Limb (tissue), 2 donors: ENCODE measurements at regions not wholly inside any gene's neighbourhood (a gene's known extent, or its start where the extent isn't known, plus 50 kb on each side); places are given as distances from the start of the nearest gene placed in this dataset.
A peak's percentile ranks its signal among the peaks of the same experiment; 100 is the strongest.

Experiments used
- DNase-seq, 2 donors: peaks; one replicate each; pipeline ENCODE4 v3.0.0-alpha.2; 2016; ENCODE audit errors: extremely low spot score in 2 of 2

GRCh38 chr1:234743791-234744611 lies 134.0 kb upstream of the IRF2BP2 start:
- peak; percentile 46 to 57 for DNase-seq

- DNase-seq = no peak
Measured at GRCh38 chr1:234742622-234743021, 132.6 kb upstream of the IRF2BP2 start.

- DNase-seq = peak; percentile 37 to 74
Measured at GRCh38 chr1:234737967-234738314, 128.0 kb upstream of the IRF2BP2 start.

- DNase-seq = no peak
Measured at GRCh38 chr1:234735916-234736315, 125.9 kb upstream of the IRF2BP2 start.

GRCh38 chr1:234735476-234735875 lies 125.5 kb upstream of the IRF2BP2 start:
- DNase-seq = no peak

GRCh38 chr1:234734869-234735268 lies 124.9 kb upstream of the IRF2BP2 start:
- DNase-seq = no peak

GRCh38 chr1:234734412-234734835 lies 124.4 kb upstream of the IRF2BP2 start:
- DNase-seq = no peak

GRCh38 chr1:234733427-234733826 lies 123.4 kb upstream of the IRF2BP2 start:
- DNase-seq = no peak

- no peak for DNase-seq
Measured at GRCh38 chr1:234732671-234733390, 122.9 kb upstream of the IRF2BP2 start.

GRCh38 chr1:234732260-234732659 lies 122.3 kb upstream of the IRF2BP2 start:
- no peak for DNase-seq

- no peak for DNase-seq
Measured at GRCh38 chr1:234731569-234732085, 121.6 kb upstream of the IRF2BP2 start.

- DNase-seq = no peak
Measured at GRCh38 chr1:234730770-234731568, 121.0 kb upstream of the IRF2BP2 start.

- DNase-seq = no peak
Measured at GRCh38 chr1:234730475-234730769, 120.4 kb upstream of the IRF2BP2 start.

- DNase-seq = no peak
Measured at GRCh38 chr1:234729561-234730474, 119.8 kb upstream of the IRF2BP2 start.

GRCh38 chr1:234728740-234729139 lies 118.8 kb upstream of the IRF2BP2 start:
- no peak for DNase-seq

GRCh38 chr1:234727018-234727940 lies 117.3 kb upstream of the IRF2BP2 start:
- DNase-seq = no peak

GRCh38 chr1:234726359-234726943 lies 116.5 kb upstream of the IRF2BP2 start:
- DNase-seq = peak; percentile 31 to 63

GRCh38 chr1:234725177-234726132 lies 115.5 kb upstream of the IRF2BP2 start:
- peak; percentile 47 to 68 for DNase-seq
